CD4-positive, alpha-beta T cell treated with Interleukin-17A for 4 hours (primary cell): ENCODE measurements at regions not wholly inside any gene's neighbourhood (a gene's known extent, or its start where the extent isn't known, plus 50 kb on each side); places are given as distances from the start of the nearest gene placed in this dataset.
A peak's percentile ranks its signal among the peaks of the same experiment; 100 is the strongest.

Experiments used
- DNase-seq: peaks from one replicate; pipeline ENCODE4 v3.0.0-alpha.2; 2020; ENCODE audit warnings: mixed read lengths

- DNase-seq: no peak
These were observed 58.1 kb downstream of the KLF4 start for GRCh38 chr9:107431461-107431860.

DNA sequence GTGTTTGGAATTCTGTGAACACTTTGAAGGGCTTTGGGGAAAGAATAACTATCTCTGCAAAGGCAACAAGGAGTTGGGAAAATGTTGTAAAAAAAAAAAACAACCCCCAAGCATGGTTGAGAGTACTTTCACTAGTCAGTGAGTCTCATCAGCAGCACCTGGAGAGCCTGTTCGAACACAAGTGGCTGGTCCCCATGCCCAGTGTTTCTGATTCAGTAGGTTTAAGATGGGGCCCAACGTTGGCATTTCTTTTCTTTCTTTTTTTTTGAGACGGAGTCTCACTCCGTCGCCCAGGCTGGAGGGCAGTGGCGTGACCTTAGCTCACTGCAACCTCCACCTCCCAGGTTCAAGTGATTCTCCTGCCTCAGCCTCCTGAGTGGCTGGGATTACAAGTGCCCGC, 59.5 kb downstream of the KLF4 start:
- DNase-seq: no peak

DNA sequence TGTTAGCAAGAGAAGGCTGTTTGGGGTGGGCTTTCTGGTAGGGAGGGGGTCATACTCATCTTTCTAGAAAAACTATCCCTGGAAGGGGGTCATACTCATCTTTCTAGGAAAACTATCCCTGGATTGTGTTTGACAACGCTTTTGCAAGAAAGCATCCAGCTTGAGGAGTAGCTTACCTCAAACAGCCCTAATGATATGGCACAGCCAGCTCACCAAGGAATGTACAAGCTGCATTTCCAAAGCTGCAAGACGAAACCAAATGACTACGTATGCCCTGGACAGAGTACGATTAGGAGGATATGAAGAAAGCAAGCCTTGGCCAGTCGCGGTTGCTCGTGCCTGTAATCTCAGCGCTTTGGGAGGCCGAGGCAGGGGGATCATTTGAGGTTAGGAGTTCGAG, 63.4 kb downstream of the KLF4 start:
- no peak for DNase-seq

GRCh38 chr9:107425101-107426025, 64.2 kb downstream of the KLF4 start:
- DNase-seq: peak; percentile 45

GRCh38 chr9:107423540-107423939, 66.0 kb downstream of the KLF4 start:
- no peak for DNase-seq

DNA sequence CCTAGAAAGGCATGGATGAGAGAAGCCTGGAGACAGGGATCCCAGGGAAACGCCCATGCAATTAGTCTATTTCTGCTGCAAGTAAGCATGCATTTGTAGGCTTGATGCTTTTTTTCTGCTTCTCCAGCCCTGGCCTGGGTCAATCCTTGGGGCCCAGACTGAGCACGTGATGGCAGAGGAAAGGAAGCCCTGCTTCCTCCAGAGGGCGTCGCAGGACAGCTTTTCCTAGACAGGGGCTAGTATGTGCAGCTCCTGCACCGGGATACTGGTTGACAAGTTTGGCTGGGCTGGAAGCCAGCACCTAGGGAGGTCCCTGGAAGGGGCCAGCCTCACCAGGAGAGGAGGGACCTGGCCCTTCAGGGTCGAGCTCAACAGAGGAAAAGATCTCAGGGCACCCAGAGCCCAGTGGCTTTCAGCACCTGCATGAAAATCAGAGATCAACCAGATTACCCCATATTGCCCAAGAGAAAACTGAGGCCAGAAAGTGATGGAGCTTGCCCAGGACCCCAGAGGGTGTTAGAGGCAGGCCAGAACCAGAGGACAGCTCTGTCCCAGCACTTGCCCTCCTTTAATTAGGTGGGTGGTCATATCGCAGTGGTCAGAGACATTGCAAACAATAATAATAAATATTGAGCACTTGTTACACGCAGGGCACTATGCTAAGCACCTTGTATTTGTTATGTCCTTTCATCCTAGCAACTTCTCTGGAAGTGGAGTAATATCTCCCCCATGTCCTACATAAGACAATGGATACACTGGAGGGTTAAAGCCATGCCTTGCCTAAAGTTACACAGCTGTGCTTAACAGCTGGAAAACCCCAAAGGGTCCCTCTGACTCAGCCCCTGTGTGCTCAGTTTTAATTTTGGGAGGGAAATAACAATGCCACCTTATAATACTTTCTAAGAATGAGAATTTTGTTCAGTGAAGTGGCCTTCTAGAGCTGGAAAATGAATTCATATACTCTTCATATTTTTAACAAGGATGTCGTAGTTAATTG, 67.1 kb downstream of the KLF4 start:
- peak; percentile 14 for DNase-seq

DNA sequence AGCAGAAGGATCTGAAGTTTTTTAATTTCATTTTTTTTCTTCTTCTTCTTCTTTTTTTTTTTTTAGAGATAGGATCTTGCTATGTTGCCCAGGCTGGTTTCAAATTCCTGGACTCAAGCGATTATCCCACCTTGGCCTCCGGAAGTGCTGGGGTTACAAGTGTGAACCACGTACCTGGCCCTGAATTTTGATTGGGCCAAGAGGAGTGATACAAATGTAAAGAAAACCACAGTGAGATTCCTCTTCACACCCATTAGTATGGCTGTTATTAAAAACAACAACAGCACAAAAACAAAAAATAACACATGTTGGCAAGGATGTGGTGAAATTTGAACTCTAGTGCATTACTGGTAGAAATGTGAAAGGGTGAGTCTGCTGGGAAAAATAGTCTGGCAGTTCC, 79.1 kb downstream of the KLF4 start:
- DNase-seq: no peak

DNA sequence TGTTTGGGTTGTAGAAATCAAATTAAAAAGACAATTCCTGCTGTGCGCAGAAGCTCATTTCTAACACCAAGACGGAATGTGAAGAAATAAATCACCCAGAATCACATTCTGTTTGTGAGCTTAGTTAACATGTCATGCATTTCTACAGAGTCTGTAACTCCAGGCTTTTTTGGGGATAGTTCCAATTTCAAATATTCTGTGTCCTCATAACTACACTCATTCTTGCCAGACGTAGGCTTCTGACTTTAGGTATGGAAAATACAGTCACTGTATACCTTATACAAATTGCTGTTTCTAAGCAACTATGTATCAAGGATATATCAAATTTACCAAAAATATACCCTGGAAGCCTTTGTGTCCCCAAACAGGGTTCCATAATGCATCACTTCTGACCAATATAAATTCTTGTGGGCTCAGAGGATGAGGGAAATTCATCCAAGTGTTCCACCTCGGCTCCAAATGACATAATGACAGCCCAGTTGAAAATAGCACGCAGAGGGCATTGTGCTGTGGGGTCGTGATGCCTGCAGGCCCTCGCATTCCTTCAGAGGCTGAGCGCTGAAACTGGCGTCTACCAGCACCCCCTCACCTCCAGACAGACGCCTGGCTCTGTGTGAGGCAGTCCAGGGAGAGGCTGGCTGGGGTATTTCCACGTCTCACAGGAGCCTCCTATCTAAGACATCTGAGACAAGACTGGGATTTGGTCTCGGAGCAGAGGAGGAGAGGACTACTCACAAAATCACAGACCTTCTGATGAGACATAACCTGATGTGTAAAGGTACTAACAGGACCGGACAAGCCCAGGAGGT, 79.8 kb downstream of the KLF4 start:
- DNase-seq: no peak

DNA sequence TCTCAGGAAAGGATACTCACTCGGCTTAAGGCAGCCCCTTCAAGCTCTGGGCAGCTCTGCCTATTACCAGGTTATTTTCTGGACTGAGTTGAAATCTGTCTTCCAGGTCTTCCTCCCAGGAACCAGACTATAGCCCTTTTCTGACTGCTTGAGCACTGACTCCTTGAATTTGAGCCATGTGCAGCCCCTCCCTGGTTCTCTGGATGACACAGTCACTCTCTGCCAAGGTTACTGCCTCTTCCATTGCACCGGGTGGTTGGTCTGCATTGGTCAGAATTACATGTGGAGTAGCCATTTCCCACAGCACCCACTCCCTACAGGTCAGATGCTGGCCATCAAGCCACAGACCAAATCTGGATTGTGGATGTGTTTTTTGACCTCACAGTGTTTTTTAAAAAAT, 81.9 kb downstream of the KLF4 start:
- no peak for DNase-seq

GRCh38 chr9:107405511-107405910, 84.1 kb downstream of the KLF4 start:
- no peak for DNase-seq

DNA sequence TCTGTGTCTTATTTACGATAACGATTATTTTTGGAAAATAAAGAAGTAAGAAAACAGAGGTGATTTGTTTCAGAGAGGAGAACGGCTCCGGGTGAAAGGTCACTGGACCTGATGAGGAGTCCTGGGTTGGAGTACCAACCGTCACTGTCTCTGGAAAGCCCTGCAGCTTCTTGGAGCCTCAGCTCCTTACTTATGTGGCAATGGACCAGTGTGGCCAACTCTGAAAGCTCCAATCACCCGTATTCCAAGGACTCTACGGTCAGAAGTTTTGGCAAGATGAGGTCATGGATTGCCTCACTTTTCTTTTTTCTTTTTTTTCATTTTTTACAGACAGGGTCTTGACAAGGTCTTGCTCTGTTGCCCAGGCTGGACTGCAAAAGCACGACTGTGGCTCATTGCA, 84.8 kb downstream of the KLF4 start:
- no peak for DNase-seq

- no peak for DNase-seq
These were observed 85.4 kb downstream of the KLF4 start for GRCh38 chr9:107404161-107404560.

- no peak for DNase-seq
These were observed 92.2 kb downstream of the KLF4 start for GRCh38 chr9:107397076-107398044.

- DNase-seq: no peak
These were observed 95.3 kb downstream of the KLF4 start for GRCh38 chr9:107394264-107394663.

DNA sequence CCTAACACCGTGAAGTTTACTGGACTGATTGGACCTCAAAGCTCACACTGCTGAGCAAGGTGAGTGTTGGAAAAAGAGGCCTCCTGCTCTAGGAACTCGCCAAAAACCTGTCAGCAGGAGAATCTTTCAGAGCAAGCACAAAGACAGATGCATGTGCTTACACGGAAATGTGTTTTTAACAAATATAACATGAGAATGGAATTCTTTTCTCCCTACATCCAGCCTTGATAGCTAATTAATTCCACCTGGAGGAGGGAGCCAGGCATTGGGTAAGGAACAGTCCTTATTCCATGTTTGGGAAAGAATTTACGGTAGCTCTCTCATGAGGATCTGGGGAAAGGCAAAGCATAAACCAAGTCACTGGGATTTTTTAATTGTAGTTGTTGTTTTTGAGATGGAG, 98.8 kb downstream of the KLF4 start:
- no peak for DNase-seq

DNA sequence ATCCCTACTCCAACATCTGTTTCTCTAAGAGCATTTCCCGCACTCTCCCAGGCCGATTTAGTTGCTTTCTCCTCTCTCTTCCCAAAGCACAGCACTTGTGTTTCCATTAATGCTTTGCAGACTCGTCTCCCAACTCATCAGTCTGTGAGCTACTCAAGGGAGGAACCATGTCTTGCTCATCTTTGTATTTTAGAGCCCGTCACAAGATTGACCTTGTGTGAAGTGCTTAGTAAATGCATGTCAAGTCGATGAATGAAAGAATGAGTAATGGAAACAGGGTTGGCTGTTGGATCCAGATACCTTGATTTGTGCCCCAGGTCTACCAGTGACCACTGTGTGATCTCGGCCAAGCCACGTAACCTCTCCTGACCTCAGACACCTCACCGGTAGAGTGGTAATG, 99.3 kb downstream of the KLF4 start:
- no peak for DNase-seq

- DNase-seq: no peak
These were observed 99.9 kb downstream of the KLF4 start for GRCh38 chr9:107389617-107390071.

DNA sequence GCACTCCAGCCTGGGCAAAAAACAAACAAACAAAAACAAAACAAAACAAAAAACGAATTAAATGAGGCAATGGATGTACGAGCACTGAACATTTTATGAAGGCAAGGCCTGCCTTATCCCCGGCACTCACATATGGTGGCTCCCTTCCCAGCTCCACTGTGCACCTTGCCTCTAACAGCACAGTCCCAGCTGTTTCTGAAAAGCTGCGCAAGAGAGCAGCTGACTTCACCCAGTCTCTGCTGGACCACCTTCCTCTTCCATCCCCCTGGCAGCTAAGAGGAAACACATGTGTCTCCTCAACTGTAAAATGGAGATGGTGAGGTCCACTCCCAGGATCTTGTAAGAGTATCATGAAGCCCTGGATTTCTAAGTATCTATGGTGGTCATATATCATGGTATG, 100.7 kb downstream of the KLF4 start:
- no peak for DNase-seq

- DNase-seq: no peak
These were observed 102.2 kb downstream of the KLF4 start for GRCh38 chr9:107387409-107387808.

DNA sequence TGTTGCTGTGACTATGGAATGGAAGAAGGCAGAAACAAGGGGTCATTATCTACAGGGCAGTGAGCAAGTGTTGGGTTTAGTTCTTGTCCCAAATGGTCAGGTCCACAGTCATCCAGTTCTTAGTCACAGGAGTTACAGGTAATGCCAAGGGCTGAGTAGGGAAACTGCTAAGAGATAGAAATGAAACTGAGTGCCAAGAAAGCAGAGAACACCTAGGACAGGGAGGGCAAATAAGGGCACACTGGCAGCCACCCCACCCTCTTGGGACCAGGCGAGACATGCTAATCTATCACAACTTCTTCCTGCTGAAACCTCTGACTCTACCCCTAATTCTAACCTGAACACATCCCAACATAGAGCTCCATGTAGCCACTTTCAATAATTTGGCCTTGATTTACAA, 103.2 kb downstream of the KLF4 start:
- DNase-seq: no peak
